Rectal smooth muscle tissue (tissue), 1 donor: ENCODE measurements at regions not wholly inside any gene's neighbourhood (a gene's known extent, or its start where the extent isn't known, plus 50 kb on each side); places are given as distances from the start of the nearest gene placed in this dataset.

Experiments
- H3K27ac ChIP-seq: one replicate; pipeline ENCODE4 v1.7.0; 2013; ENCODE audit warnings: low read depth, low read length, inconsistent platforms
- H3K27me3 ChIP-seq: one replicate; pipeline ENCODE4 v1.7.0; 2013; ENCODE audit warnings: low read length; ENCODE audit not compliant: control insufficient read depth, insufficient read depth
- H3K36me3 ChIP-seq: one replicate; pipeline ENCODE4 v1.7.0; 2013; ENCODE audit warnings: low read length; ENCODE audit not compliant: control insufficient read depth, insufficient read depth
- H3K4me1 ChIP-seq: one replicate; pipeline ENCODE4 v1.7.0; 2013; ENCODE audit warnings: low read length; ENCODE audit not compliant: control insufficient read depth, insufficient read depth
- H3K4me3 ChIP-seq: one replicate; pipeline ENCODE4 v1.7.0; 2013; ENCODE audit warnings: low read length
- H3K9ac ChIP-seq: one replicate; pipeline ENCODE4 v1.7.0; 2013; ENCODE audit warnings: low read length

DNA sequence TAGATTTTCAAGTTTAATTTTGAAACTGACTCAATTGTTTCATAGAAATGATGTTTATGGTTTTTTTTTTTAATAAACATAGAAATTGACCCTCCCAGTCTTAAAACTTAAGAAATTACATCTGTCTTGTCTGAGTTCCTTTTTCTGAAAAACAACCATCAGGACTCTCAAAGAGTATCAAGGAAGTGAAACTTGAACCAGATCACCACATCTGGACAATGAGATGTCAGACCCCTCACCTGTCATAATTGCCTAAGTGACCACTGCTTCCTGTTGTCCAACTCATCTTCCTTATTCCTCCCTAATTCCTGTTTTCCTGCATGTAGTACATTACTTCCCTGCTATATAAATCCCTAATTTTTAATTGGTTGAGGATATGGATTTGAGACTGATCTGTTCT lies 441.5 kb upstream of the ARHGEF26 start:
- Histone ChIP-seq H3K27me3 (no peaks in the 10 kb centered on the region), H3K4me3 (no peak overlapping the region), H3K4me1 (no peaks in the 10 kb centered on the region), H3K9ac (no peak overlapping the region), H3K36me3 (no peaks in the 10 kb centered on the region), H3K27ac (no peak overlapping the region)

DNA sequence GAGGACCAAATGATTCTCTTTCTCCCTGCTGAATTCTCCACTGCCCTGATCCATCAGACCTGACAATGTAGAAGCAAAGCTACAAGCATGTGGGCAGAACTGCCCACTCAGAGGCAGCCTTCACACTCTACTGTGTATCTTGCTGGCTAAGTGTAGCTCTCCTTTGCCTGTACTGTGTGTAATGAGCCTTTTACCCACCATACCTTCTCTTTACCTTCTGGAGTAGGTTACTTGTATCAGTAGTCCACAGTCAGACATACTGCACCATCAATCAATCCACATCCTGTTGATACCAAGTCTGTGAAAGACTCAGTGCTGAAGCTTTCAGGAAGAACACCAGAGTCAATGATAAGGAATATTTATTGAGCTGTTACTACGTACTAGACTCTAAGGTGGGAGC lies 440.7 kb upstream of the ARHGEF26 start:
- no peaks in the 10 kb centered on the region for H3K27me3 ChIP-seq

DNA sequence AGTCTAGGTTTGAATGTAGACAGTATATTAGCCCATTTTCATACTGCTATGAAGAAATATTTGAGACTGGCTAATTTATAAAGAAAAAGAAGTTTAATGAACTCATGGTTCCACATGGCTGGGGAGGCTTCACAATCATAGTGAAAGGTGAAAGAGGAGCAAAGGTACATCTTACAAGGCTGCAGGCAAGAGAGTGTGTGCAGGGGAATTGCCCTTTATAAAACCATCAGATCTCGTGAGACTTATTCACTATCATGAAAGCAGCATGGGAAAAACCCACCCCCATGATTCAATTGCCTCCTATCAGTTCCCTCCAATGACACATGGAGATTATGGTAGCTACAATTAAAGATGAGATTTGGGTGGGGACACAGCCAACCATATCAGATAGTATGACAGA lies 440.1 kb upstream of the ARHGEF26 start:
- no peak overlapping the region for H3K4me3 ChIP-seq
- H3K4me1 ChIP-seq: no peaks in the 10 kb centered on the region
- no peak overlapping the region for H3K9ac ChIP-seq
- H3K36me3 ChIP-seq: no peaks in the 10 kb centered on the region
- H3K27me3 ChIP-seq: no peaks in the 10 kb centered on the region
- no peak overlapping the region for H3K27ac ChIP-seq

More for the DNA sequence above, 440.7 kb upstream of the ARHGEF26 start:
- no peak overlapping the region for H3K9ac ChIP-seq
- H3K27ac ChIP-seq: no peak overlapping the region
- no peaks in the 10 kb centered on the region for H3K36me3 ChIP-seq
- no peak overlapping the region for H3K4me3 ChIP-seq
- H3K4me1 ChIP-seq: no peaks in the 10 kb centered on the region

DNA sequence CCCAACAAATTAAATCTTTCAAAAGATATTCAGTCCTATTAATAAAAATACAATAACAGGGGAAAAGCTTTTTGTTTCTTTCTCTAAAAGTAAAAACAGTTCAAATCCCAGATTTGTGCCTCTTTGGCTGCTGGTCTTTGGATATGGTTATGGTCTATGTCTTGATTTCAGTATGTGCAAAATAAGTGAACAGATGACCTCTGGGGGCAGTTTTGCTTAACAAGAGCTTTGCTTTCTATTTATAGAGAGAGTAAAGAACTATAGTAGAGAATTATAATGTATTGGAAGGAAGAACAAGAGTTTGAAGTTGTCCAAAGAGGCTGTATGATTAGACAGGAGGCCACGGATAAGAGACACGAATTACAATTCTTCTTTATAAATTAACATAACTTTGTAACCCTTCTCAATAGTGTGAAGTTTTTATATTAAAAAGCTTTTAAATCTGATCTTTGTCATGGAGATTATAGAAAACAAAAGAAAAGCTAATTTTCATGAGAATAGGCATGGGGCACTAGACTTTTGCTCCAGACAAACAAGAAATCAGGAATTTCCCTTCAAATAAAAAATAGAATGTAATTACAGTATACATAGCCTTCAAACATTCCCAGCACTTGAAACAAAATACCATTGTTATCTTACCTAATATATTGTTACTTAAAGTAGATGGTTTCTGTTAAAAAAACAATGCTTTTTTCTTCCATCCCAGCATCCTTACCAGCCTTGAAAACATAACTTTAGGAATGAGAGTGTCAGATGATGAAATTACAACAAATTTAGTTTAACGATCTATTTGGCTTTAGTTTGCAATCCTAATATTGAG lies 432.7 kb upstream of the ARHGEF26 start:
- no peak overlapping the region for H3K27ac ChIP-seq
- no peaks in the 10 kb centered on the region for H3K4me1 ChIP-seq
- no peak overlapping the region for H3K9ac ChIP-seq
- no peak overlapping the region for H3K4me3 ChIP-seq
- no peaks in the 10 kb centered on the region for H3K36me3 ChIP-seq
- H3K27me3 ChIP-seq: no peaks in the 10 kb centered on the region

DNA sequence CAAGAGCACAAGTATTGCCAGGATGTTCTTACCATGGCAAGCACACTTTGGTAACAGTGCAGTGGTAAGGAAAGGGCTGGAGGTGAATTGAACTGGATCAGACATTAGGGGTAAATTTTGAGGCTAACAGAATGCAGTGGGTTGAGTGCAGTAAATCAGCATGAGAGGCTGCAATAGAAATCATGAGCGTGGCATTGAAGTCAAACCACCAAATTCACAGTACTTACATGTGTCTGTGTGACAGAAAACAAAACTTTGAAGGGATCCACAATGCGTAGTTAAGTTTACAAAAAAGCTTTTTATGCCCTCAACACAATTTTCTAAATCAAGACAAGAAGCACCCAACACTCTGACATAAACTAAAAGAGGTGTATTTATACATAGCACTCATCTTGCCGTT lies 428.0 kb upstream of the ARHGEF26 start:
- Histone ChIP-seq H3K9ac (no peak overlapping the region), H3K27ac (no peak overlapping the region), H3K4me1 (no peaks in the 10 kb centered on the region), H3K36me3 (no peaks in the 10 kb centered on the region), H3K27me3 (no peaks in the 10 kb centered on the region), H3K4me3 (no peak overlapping the region)

DNA sequence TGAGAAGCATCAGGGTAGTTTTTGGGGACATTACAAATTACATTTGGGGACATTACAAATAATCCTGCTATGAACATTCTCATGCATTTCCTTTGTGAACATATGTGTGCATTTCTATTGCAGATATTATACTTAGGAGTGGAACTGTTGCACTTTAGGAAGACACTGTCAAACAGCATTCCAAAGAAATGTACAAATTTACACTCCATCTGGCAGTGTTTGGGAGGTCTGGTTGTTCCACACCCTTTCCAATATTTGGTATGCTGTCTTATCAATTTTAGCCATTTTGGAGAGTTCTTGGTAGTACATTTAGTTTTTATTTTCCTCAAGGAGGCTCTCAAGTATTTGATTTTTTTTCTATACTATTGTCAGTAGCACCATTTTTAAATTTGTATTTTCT lies 419.1 kb upstream of the ARHGEF26 start:
- Histone ChIP-seq H3K36me3 (no peaks in the 10 kb centered on the region), H3K9ac (no peak overlapping the region), H3K27me3 (no peaks in the 10 kb centered on the region), H3K27ac (no peak overlapping the region), H3K4me1 (no peaks in the 10 kb centered on the region), H3K4me3 (no peak overlapping the region)

DNA sequence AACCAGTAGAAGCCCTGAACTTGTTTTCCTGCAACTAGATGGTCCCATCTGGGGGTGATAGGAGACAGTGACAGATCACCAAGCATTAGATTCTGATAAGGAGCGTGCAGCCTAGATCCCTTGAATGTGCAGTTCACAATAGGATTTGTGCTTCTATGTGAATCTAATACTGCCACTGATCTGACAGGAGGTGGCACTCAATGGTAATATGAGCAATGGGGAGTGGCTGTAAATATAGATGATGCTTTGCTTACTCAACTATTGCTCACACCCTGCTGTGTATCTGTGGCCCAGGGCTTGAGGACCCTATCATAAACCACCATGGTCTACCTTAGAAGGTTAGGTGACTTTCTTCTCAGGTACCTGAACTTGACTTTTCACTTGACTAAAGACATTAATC lies 417.1 kb upstream of the ARHGEF26 start:
- Histone ChIP-seq H3K4me1 (no peaks in the 10 kb centered on the region), H3K9ac (no peak overlapping the region), H3K27ac (no peak overlapping the region), H3K27me3 (no peaks in the 10 kb centered on the region), H3K36me3 (no peaks in the 10 kb centered on the region), H3K4me3 (no peak overlapping the region)

DNA sequence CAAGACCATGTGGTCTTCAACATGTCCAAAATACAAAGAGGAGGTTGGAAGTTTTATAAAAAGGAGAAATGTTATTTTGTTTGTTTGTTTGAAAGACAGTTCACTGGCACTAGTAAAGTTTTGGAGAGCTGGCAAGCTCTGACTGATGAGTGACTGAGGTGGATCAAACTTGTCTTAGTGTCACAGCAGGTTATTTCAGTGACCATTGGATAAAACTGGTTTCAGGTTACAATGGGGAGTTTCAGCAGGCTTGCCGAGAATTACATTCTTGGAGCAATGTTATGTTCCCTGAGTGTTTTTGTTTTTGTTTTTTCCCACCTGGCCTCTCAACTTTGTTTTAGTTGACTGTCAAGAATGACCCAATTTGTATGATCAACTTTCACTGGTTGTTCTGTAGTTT lies 414.5 kb upstream of the ARHGEF26 start:
- Histone ChIP-seq H3K4me1 (no peaks in the 10 kb centered on the region), H3K36me3 (no peaks in the 10 kb centered on the region), H3K27me3 (no peaks in the 10 kb centered on the region), H3K4me3 (no peak overlapping the region), H3K27ac (no peak overlapping the region), H3K9ac (no peak overlapping the region)

DNA sequence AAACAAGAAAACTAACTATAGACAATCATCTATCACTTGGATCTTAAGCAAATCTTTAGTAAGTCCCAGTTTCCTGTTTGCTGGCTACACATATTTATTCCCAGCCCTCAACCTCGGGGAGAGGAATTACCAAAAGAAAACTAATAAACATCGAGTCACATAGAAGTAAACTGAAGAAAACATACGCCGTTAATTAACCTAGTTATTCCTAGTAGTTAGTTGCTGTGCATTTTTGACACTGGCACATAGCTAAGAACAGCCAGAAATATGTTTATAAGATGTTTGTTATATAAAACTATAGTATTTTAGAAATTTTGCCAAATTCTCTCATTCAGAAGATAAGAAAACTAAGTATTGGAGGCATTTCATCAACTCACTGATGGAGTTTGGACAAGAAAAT lies 407.2 kb upstream of the ARHGEF26 start:
- H3K9ac ChIP-seq: no peak overlapping the region
- no peaks in the 10 kb centered on the region for H3K36me3 ChIP-seq
- no peaks in the 10 kb centered on the region for H3K27me3 ChIP-seq
- no peaks in the 10 kb centered on the region for H3K4me1 ChIP-seq
- no peak overlapping the region for H3K27ac ChIP-seq
- H3K4me3 ChIP-seq: no peak overlapping the region

DNA sequence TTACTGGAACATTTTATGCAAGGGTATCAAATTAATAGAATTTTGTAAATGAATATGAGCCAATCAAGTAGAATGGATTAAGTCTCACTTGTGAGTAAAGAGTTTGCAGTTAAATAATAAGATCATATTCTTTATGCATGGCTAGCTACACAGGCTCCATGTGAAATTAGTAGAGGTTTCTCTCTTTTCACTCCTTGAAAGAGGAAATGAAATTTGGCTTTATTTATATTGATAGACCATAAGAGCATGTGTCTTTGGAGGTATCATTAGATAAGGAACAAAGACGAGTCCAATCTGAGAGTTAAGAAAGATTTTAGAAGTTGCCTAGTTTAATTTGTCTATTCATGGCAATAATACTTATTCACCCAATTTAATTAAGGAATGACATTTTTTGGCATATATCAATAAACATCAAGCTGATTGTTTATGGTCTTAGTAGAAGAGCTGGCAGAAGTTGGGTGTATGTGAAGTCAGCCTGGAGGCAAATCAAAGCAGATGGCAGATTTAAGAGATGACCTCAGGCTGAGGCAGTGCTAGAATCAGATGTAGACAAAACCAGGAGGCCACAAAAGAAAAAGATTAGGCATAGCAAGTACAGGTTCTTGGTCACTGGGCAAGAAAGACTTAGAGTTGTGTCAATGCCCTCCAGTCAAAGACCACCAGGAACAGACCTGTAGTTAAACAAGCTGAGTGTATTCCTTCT lies 406.5 kb upstream of the ARHGEF26 start:
- Histone ChIP-seq H3K36me3 (no peaks in the 10 kb centered on the region), H3K9ac (no peak overlapping the region)

DNA sequence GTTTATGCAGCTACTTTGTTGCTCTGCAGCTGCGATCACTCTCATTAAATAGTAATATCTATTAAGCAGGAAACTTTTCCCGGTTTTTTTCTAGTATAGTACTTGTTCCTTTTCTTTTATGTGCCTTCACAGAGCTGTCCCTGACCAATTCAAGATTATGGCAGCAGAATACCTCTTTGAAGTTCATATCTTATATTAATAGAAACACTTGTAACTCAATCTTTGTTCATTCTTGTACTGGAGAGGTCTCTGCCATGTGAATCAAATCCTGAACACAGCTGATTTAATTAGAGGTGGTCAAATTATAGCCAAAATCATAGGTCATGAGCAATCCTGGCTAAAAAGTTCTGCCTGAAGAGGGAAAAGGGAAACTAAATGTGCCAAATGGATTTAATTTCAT lies 399.0 kb upstream of the ARHGEF26 start:
- Histone ChIP-seq H3K4me3 (no peak overlapping the region), H3K27ac (no peak overlapping the region), H3K36me3 (no peaks in the 10 kb centered on the region), H3K9ac (no peak overlapping the region), H3K4me1 (no peaks in the 10 kb centered on the region), H3K27me3 (no peaks in the 10 kb centered on the region)

More for the DNA sequence above, 406.5 kb upstream of the ARHGEF26 start:
- H3K4me1 ChIP-seq: no peaks in the 10 kb centered on the region
- no peak overlapping the region for H3K4me3 ChIP-seq
- H3K27me3 ChIP-seq: no peaks in the 10 kb centered on the region
- H3K27ac ChIP-seq: no peak overlapping the region

DNA sequence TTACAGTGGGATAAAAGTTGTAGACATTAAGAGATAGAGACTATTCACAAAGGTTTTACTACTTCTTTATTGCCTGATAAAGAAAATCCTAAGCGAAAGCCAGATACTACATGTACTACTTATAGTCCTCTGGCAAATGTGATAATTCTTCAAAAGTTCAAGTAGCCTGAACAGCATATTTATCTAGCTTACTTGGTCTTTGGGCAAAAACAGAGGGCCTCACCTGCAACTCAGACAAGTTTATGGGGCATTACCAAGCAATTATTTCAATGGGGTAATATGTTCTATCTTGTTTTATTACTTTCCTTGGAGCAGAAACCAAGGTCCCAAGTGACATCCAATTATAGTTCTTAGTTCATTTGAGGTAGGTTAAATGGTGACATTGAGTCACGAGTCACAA lies 390.1 kb upstream of the ARHGEF26 start:
- H3K4me3 ChIP-seq: no peak overlapping the region
- no peaks in the 10 kb centered on the region for H3K36me3 ChIP-seq
- no peak overlapping the region for H3K27ac ChIP-seq
- no peaks in the 10 kb centered on the region for H3K27me3 ChIP-seq
- peaks cover 5% of the 10 kb centered on the region for H3K4me1 ChIP-seq
- no peak overlapping the region for H3K9ac ChIP-seq
